ENCODE measurements at regions not wholly inside any gene's neighbourhood (a gene's known extent, or its start where the extent isn't known, plus 50 kb on each side); places are given as distances from the start of the nearest gene placed in this dataset.

DNA sequence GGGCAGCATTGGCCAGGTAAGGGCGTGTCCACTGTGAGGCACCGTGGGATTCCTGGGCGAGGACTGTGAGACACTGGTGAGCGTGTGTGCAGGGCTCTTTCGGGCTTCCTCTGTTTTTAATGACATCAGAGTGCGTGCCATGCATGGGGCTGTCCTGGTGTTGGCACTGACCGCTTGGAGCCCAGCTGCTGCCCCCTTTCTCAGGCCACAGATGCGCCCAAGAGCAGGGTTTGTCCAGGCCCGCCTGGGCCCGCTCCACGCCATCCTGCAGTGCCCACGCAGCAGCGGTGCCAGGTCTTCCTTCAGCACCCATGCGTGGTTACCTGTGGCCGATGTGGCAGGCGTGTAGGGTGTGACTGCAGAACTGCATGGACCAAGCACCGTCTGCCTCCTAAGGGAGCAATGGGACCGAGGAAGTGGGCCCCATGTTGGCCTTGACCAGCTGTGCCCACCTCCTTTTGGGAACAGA lies 72.3 kb upstream of the SEPTIN5 start:
- Histone ChIP-seq H3K23ac (ENCODE audit: insufficient read length, low read depth, low read length) (no peak overlapping the region), H2BK12ac (ENCODE audit: insufficient read length, low read depth, low read length) (no peak overlapping the region), H3K79me1 (ENCODE audit: insufficient read depth, low read depth, low read length, poor library complexity, severe bottlenecking) (no peaks in the 10 kb centered on the region), H3K23me2 (ENCODE audit: insufficient read length, low read depth, low read length, poor library complexity, severe bottlenecking) (no peaks in the 10 kb centered on the region), H4K5ac (ENCODE audit: insufficient read length, low read depth, low read length) (no peak overlapping the region), H3T11ph (ENCODE audit: low read length) (no peak overlapping the region), H3K27ac (ENCODE audit: insufficient read length, low read depth, low read length) (no peak overlapping the region), H3K9me3 (ENCODE audit: control insufficient read depth, low read depth, low read length) (peaks cover 5% of the 10 kb centered on the region), H2BK15ac (ENCODE audit: low read depth, low read length) (no peak overlapping the region), H2AK5ac (ENCODE audit: insufficient read length, low read length) (no peak overlapping the region), H3K27me3 (ENCODE audit: insufficient read depth, low read length) (no peaks in the 10 kb centered on the region; the same call in none of the 2 replicates), H2BK5ac (ENCODE audit: insufficient read length, low read length) (no peak overlapping the region), H3K9ac (ENCODE audit: extremely low read depth, insufficient read length, low read length) (no peak overlapping the region), H4K20me1 (ENCODE audit: control insufficient read depth, insufficient read depth, insufficient read length) (no peaks in the 10 kb centered on the region), H3K79me2 (ENCODE audit: insufficient read depth, low read length) (no peaks in the 10 kb centered on the region), H3K4ac (ENCODE audit: low read depth, low read length) (no peak overlapping the region), H3K14ac (ENCODE audit: insufficient read depth, low read length) (no peak overlapping the region), H3K4me2 (ENCODE audit: insufficient read depth, insufficient read length, low read length) (peak overlapping the region; percentile 13), H4K91ac (ENCODE audit: insufficient read length, low read depth, low read length) (no peak overlapping the region), H2BK120ac (ENCODE audit: low read depth, low read length, poor library complexity, severe bottlenecking) (no peak overlapping the region), H4K8ac (replicated peaks; ENCODE audit: insufficient read length, low read depth, low read length) (no peak overlapping the region), H3K4me1 (ENCODE audit: insufficient read depth, low read length) (no peaks in the 10 kb centered on the region), H3K18ac (ENCODE audit: insufficient read length, low read depth, low read length) (no peak overlapping the region), H3K56ac (ENCODE audit: insufficient read length, low read depth, low read length) (no peak overlapping the region), H2AFZ (ENCODE audit: low read length) (no peak overlapping the region), H2BK20ac (ENCODE audit: low read depth, low read length, poor library complexity, severe bottlenecking) (no peak overlapping the region)
- TF ChIP-seq, protein P1, sequence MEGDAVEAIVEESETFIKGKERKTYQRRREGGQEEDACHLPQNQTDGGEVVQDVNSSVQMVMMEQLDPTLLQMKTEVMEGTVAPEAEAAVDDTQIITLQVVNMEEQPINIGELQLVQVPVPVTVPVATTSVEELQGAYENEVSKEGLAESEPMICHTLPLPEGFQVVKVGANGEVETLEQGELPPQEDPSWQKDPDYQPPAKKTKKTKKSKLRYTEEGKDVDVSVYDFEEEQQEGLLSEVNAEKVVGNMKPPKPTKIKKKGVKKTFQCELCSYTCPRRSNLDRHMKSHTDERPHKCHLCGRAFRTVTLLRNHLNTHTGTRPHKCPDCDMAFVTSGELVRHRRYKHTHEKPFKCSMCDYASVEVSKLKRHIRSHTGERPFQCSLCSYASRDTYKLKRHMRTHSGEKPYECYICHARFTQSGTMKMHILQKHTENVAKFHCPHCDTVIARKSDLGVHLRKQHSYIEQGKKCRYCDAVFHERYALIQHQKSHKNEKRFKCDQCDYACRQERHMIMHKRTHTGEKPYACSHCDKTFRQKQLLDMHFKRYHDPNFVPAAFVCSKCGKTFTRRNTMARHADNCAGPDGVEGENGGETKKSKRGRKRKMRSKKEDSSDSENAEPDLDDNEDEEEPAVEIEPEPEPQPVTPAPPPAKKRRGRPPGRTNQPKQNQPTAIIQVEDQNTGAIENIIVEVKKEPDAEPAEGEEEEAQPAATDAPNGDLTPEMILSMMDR (conservative IDR thresholded peaks at IDR 0.05): no peak
- no peak for DNase-seq
- peaks cover 19% of the 10 kb centered on the region for H3K27me3 Mint-ChIP-seq (ENCODE audit: low read depth)
- H3K4me3 Mint-ChIP-seq: peak overlapping the region in 1 of 2 experiments; percentile 54; a peak in 1 of 5 replicates
- peaks cover 7 to 9% of the 10 kb centered on the region in 2 experiments for H3K9me3 Mint-ChIP-seq
- peaks cover 0 to 5% (median 0%) of the 10 kb centered on the region in 3 experiments; a peak in 2 of 7 replicates for H3K36me3 Mint-ChIP-seq (ENCODE audit: insufficient read depth in 1 of 3, low read depth in 3 of 3)
- H3K27ac Mint-ChIP-seq: no peak overlapping the region
- peaks cover 15 to 16% of the 10 kb centered on the region in 2 experiments for H3K4me1 Mint-ChIP-seq
- no CpG with 5 or more reads among the region's 18 CpGs for WGBS (ENCODE audit: extremely low coverage, insufficient read length, low lambda C conversion rate)

Data from H9 (cell line).